ENCODE measurements at regions not wholly inside any gene's neighbourhood (a gene's known extent, or its start where the extent isn't known, plus 50 kb on each side); places are given as distances from the start of the nearest gene placed in this dataset.

DNA sequence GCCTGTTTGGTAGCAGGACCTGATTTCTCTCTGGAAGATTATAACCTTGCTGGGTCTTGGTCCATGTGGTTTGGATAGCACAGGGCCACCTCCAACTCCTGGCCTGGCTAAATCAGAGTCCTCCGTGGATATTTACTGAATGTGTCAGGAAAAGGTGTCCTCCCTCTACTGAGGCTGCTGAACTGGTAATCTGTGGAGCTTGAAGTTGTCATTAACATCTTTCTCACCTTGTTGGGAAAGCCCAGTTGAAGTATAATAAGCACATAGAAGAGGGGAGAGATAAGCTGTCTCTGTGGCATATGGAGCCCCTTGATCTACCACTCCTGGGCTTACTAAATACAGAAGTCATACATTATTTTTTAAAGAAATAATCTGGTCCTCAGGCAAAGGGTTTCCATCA is 294.3 kb upstream of the B3GALT2 start:
- peaks cover 25% of the 10 kb centered on the region for H3K36me3 Mint-ChIP-seq
- H3K4me3 Mint-ChIP-seq = peak overlapping the region in 1 of 3 donors; percentile 17
- Histone ChIP-seq H3K4me1 (ENCODE audit: control insufficient read depth in 1 of 2, extremely low read depth in 1 of 2, insufficient read depth in 2 of 2, low read length in 2 of 2) (peaks cover 8 to 10% of the 10 kb centered on the region in 2 experiments), H3K4me3 (ENCODE audit: control insufficient read depth in 1 of 2, extremely low read depth in 1 of 2, low read length in 1 of 2) (no peak overlapping the region), H3K36me3 (ENCODE audit: control insufficient read depth in 2 of 2, extremely low read depth in 1 of 2, insufficient read depth in 1 of 2, low read length in 1 of 2) (no peaks in the 10 kb centered on the region), H3K9me3 (peaks cover 2% of the 10 kb centered on the region), H3K27ac (ENCODE audit: low read length) (peak overlapping the region; percentile 88), H3K27me3 (replicated peaks in 1 of 2; ENCODE audit: control insufficient read depth in 2 of 2, extremely low read depth in 1 of 2, insufficient read depth in 2 of 2, low read length in 1 of 2) (no peaks in the 10 kb centered on the region)
- no peak for ATAC-seq (replicated peaks in 1 of 4)
- H3K9me3 Mint-ChIP-seq = peaks cover 10 to 43% (median 19%) of the 10 kb centered on the region in 3 donors
- H3K27me3 Mint-ChIP-seq = no peaks in the 10 kb centered on the region
- WGBS (ENCODE audit: insufficient coverage) = no CpG with 5 or more reads among the region's 1 CpG
- ChIA-PET POLR2A (interaction anchor here in 1 of 2 donors (0.5 kb wide), 1 partner anchor 24 kb away, joined by 3 read pairs; no protein-coding TSS in a partner anchor), CTCF (no interaction called here)
- no peak for DNase-seq
- peaks cover 56 to 61% (median 60%) of the 10 kb centered on the region in 3 donors for H3K4me1 Mint-ChIP-seq
- peak overlapping the region; percentile 93 to 99 for H3K27ac Mint-ChIP-seq

DNA sequence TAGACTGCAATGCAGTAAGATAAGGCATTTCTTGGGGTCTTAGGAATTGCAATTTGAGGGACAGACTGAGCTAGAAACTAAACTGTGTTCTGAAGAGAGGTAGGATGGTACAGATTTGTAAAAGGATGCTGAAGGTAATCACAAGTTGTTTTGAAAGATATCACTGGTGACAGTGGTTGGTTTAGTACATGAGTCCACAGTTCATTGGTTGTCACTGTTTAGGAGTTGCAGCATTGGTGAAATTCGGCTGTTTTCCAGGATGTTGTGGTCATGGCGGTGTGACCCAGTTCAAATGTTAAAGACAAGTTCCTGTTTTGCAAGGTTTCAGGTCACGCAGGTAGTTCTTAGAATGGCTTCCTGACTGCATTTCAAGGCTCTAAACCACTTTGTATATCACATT is 292.8 kb upstream of the B3GALT2 start:
- peak; percentile 48 to 94 (median 82) for DNase-seq
- CTCF ChIA-PET = interaction anchor here (0.5 to 1.2 kb wide), 6 partner anchors 10 to 88 kb away, joined by 3 to 6 read pairs (median 3); no protein-coding TSS in a partner anchor
- no peak overlapping the region for H3K4me3 ChIP-seq (ENCODE audit: control insufficient read depth in 1 of 2, extremely low read depth in 1 of 2, low read length in 1 of 2)
- no peaks in the 10 kb centered on the region for H3K27me3 ChIP-seq (replicated peaks in 1 of 2; ENCODE audit: control insufficient read depth in 2 of 2, extremely low read depth in 1 of 2, insufficient read depth in 2 of 2, low read length in 1 of 2)
- H3K36me3 Mint-ChIP-seq = peaks cover 30% of the 10 kb centered on the region
- H3K4me1 ChIP-seq (ENCODE audit: control insufficient read depth in 1 of 2, extremely low read depth in 1 of 2, insufficient read depth in 2 of 2, low read length in 2 of 2) = peaks cover 8 to 10% of the 10 kb centered on the region in 2 experiments
- H3K4me3 Mint-ChIP-seq = peak overlapping the region; percentile 1 to 56 (median 34)
- POLR2A ChIA-PET = interaction anchor here (0.6 to 1.5 kb wide), 4 partner anchors 9 to 61 kb away, joined by 3 to 6 read pairs (median 4); no protein-coding TSS in a partner anchor
- peak overlapping the region; percentile 93 to 99 for H3K27ac Mint-ChIP-seq
- WGBS (ENCODE audit: insufficient coverage) = no CpG with 5 or more reads among the region's 3 CpGs
- no peaks in the 10 kb centered on the region for H3K36me3 ChIP-seq (ENCODE audit: control insufficient read depth in 2 of 2, extremely low read depth in 1 of 2, insufficient read depth in 1 of 2, low read length in 1 of 2)
- ATAC-seq (replicated peaks in 1 of 4) = peak; percentile 93 to 97 (median 94)
- H3K9me3 ChIP-seq = peaks cover 2% of the 10 kb centered on the region
- H3K9me3 Mint-ChIP-seq = peaks cover 10 to 35% (median 18%) of the 10 kb centered on the region in 3 donors
- peaks cover 61 to 70% (median 66%) of the 10 kb centered on the region in 3 donors for H3K4me1 Mint-ChIP-seq
- H3K27me3 Mint-ChIP-seq = no peaks in the 10 kb centered on the region
- peak overlapping the region; percentile 88 for H3K27ac ChIP-seq (ENCODE audit: low read length)

DNA sequence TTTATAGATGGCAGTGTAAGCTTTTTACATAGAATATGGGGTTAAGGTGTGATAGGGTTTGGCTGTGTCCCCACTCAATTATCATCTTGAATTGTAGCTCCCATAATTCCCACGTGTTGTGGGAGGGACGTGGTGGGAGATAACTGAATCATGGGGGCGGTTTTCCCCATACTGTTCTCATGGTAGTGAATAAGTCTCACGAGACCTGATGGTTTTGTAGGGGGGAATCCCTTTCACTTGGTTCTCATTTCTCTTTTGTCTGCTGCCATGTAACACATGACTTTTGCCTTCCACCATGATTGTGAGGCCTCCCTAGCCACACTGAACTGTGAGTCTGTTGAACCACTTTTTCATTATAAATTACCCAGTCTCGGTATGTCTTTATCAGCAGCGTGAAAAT is 290.3 kb upstream of the B3GALT2 start:
- Histone ChIP-seq H3K9me3 (peaks cover 2% of the 10 kb centered on the region), H3K36me3 (ENCODE audit: control insufficient read depth in 2 of 2, extremely low read depth in 1 of 2, insufficient read depth in 1 of 2, low read length in 1 of 2) (no peaks in the 10 kb centered on the region), H3K27ac (ENCODE audit: low read length) (peak overlapping the region; percentile 88), H3K27me3 (replicated peaks in 1 of 2; ENCODE audit: control insufficient read depth in 2 of 2, extremely low read depth in 1 of 2, insufficient read depth in 2 of 2, low read length in 1 of 2) (no peaks in the 10 kb centered on the region), H3K4me1 (ENCODE audit: control insufficient read depth in 1 of 2, extremely low read depth in 1 of 2, insufficient read depth in 2 of 2, low read length in 2 of 2) (peaks cover 8 to 10% of the 10 kb centered on the region in 2 experiments), H3K4me3 (ENCODE audit: control insufficient read depth in 1 of 2, extremely low read depth in 1 of 2, low read length in 1 of 2) (no peak overlapping the region)
- peaks cover 38% of the 10 kb centered on the region for H3K36me3 Mint-ChIP-seq
- peaks cover 64 to 82% (median 72%) of the 10 kb centered on the region in 3 donors for H3K4me1 Mint-ChIP-seq
- no CpG with 5 or more reads among the region's 6 CpGs for WGBS (ENCODE audit: insufficient coverage)
- H3K27me3 Mint-ChIP-seq = no peaks in the 10 kb centered on the region
- peaks cover 17 to 36% (median 19%) of the 10 kb centered on the region in 3 donors for H3K9me3 Mint-ChIP-seq
- no peak for DNase-seq
- ATAC-seq (replicated peaks in 1 of 4) = no peak
- H3K27ac Mint-ChIP-seq = peak overlapping the region; percentile 52 to 95
- ChIA-PET POLR2A (interaction anchor here in 1 of 2 donors (1.0 kb wide), 1 partner anchor 71 kb away, joined by 3 read pairs; no protein-coding TSS in a partner anchor), CTCF (interaction anchor here (0.5 to 1.6 kb wide), 3 partner anchors 12 to 39 kb away, joined by 3 to 8 read pairs (median 5); no protein-coding TSS in a partner anchor)
- H3K4me3 Mint-ChIP-seq = no peak overlapping the region

DNA sequence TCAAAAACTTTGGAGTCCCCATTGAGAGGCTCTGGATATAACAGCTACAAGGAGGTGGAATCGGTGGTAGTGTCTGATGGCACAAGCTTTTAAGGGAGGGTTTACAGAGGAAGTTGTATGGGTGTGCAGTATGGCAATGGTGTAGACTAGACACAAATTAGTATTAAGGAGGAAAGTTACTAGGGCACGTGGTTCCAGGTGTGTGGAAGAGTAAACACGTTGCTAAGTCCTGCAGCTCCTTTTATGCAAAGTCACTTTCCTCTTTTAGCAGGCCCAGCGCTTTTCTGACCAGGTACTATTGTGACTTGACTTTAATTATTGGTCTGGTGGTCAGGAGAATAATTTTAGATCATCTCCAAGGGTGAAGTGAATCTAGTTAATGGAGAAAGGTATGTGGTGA is 287.5 kb upstream of the B3GALT2 start:
- peaks cover 33% of the 10 kb centered on the region for H3K36me3 Mint-ChIP-seq
- Histone ChIP-seq H3K27me3 (replicated peaks in 1 of 2; ENCODE audit: control insufficient read depth in 2 of 2, extremely low read depth in 1 of 2, insufficient read depth in 2 of 2, low read length in 1 of 2) (no peaks in the 10 kb centered on the region), H3K9me3 (peaks cover 2% of the 10 kb centered on the region), H3K4me3 (ENCODE audit: control insufficient read depth in 1 of 2, extremely low read depth in 1 of 2, low read length in 1 of 2) (no peak overlapping the region), H3K27ac (ENCODE audit: low read length) (no peak overlapping the region), H3K36me3 (ENCODE audit: control insufficient read depth in 2 of 2, extremely low read depth in 1 of 2, insufficient read depth in 1 of 2, low read length in 1 of 2) (no peaks in the 10 kb centered on the region), H3K4me1 (ENCODE audit: control insufficient read depth in 1 of 2, extremely low read depth in 1 of 2, insufficient read depth in 2 of 2, low read length in 2 of 2) (peaks cover 0 to 1% of the 10 kb centered on the region in 2 experiments)
- no peak overlapping the region for H3K4me3 Mint-ChIP-seq
- H3K27me3 Mint-ChIP-seq = no peaks in the 10 kb centered on the region
- WGBS (ENCODE audit: insufficient coverage) = 100% methylated on average over 1 of the region's 4 CpGs
- peaks cover 44 to 56% (median 47%) of the 10 kb centered on the region in 3 donors for H3K4me1 Mint-ChIP-seq
- DNase-seq (no peak), ATAC-seq (replicated peaks in 1 of 4) (no peak)
- H3K27ac Mint-ChIP-seq = peak overlapping the region in 1 of 2 donors; percentile 3
- H3K9me3 Mint-ChIP-seq = peaks cover 12 to 33% (median 15%) of the 10 kb centered on the region in 3 donors
- ChIA-PET POLR2A (no interaction called here), CTCF (interaction anchor here in 1 of 2 donors (0.8 kb wide), 1 partner anchor 67 kb away, joined by 3 read pairs; no protein-coding TSS in a partner anchor)

DNA sequence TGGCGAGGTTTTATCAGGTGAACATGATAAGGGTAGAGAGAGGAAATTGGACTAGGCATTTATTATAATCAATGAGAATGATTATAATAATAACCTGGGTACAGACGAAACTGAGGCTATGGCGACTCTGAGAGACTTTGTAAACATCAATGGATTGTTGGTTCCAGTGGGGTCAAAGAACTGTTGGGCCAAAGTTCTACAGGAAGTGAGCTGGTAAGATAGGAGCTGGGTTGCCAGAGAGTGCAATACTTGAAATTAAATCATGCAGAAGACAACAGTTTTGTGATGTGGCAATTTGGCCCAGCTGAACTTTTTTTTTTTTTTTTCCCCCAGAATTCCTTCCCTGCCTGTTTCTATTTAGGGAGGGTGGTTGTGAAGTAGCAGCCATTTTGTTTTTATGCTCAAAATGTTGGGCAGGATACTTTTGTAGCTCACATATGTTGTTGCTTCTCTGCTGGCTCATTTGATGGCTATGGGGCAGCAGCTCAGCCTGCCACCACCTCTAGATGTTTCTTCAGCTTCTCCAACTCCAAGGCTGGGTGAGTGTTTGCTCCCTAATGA is 286.5 kb upstream of the B3GALT2 start:
- CTCF ChIA-PET = interaction anchor here in 1 of 2 donors (0.7 kb wide), 1 partner anchor 10 kb away, joined by 3 read pairs; no protein-coding TSS in a partner anchor
- H3K4me1 Mint-ChIP-seq = peaks cover 34 to 48% (median 39%) of the 10 kb centered on the region in 3 donors
- peaks cover 41% of the 10 kb centered on the region for H3K36me3 Mint-ChIP-seq
- peak overlapping the region; percentile 37 to 40 for H3K27ac Mint-ChIP-seq
- Histone ChIP-seq H3K36me3 (ENCODE audit: control insufficient read depth in 2 of 2, extremely low read depth in 1 of 2, insufficient read depth in 1 of 2, low read length in 1 of 2) (no peaks in the 10 kb centered on the region), H3K9me3 (peaks cover 2% of the 10 kb centered on the region), H3K4me3 (ENCODE audit: control insufficient read depth in 1 of 2, extremely low read depth in 1 of 2, low read length in 1 of 2) (no peak overlapping the region), H3K4me1 (ENCODE audit: control insufficient read depth in 1 of 2, extremely low read depth in 1 of 2, insufficient read depth in 2 of 2, low read length in 2 of 2) (no peaks in the 10 kb centered on the region), H3K27me3 (replicated peaks in 1 of 2; ENCODE audit: control insufficient read depth in 2 of 2, extremely low read depth in 1 of 2, insufficient read depth in 2 of 2, low read length in 1 of 2) (no peaks in the 10 kb centered on the region), H3K27ac (ENCODE audit: low read length) (no peak overlapping the region)
- no peaks in the 10 kb centered on the region for H3K27me3 Mint-ChIP-seq
- no peak for DNase-seq
- WGBS (ENCODE audit: insufficient coverage) = 100% methylated on average over 3 of the region's 3 CpGs
- H3K9me3 Mint-ChIP-seq = peaks cover 11 to 28% (median 12%) of the 10 kb centered on the region in 3 donors
- POLR2A ChIA-PET = interaction anchor here in 1 of 2 donors (0.6 kb wide), 1 partner anchor 100 kb away, joined by 4 read pairs; no protein-coding TSS in a partner anchor
- no peak for ATAC-seq (replicated peaks in 1 of 4)
- H3K4me3 Mint-ChIP-seq = no peak overlapping the region

DNA sequence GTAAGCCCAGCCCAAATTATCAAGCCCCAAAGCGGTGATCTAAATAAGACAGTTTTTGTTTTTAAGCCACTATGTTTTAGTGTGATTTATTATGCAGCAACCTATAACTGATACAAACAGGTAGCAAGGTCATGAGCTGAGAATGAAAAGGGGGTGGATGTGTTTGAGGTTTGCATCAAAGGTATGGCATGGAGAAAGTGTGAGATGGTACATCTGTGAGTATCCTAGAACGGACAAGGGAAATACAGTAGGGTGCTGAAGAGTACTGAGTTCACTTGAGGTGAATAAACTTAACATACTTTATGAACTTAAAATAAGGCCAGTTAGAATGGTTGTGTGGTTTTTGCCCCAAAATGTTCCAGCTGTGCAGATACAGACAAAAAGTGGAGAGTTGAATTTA is 286.0 kb upstream of the B3GALT2 start:
- Mint-ChIP-seq H3K4me3 (no peak overlapping the region), H3K4me1 (peaks cover 29 to 44% (median 34%) of the 10 kb centered on the region in 3 donors), H3K36me3 (peaks cover 37% of the 10 kb centered on the region), H3K27me3 (no peaks in the 10 kb centered on the region), H3K9me3 (peaks cover 8 to 24% (median 12%) of the 10 kb centered on the region in 3 donors), H3K27ac (peak overlapping the region; percentile 37 to 40)
- Histone ChIP-seq H3K9me3 (peaks cover under 1% of the 10 kb centered on the region), H3K27ac (ENCODE audit: low read length) (no peak overlapping the region), H3K27me3 (replicated peaks in 1 of 2; ENCODE audit: control insufficient read depth in 2 of 2, extremely low read depth in 1 of 2, insufficient read depth in 2 of 2, low read length in 1 of 2) (no peaks in the 10 kb centered on the region), H3K4me1 (ENCODE audit: control insufficient read depth in 1 of 2, extremely low read depth in 1 of 2, insufficient read depth in 2 of 2, low read length in 2 of 2) (no peaks in the 10 kb centered on the region), H3K36me3 (ENCODE audit: control insufficient read depth in 2 of 2, extremely low read depth in 1 of 2, insufficient read depth in 1 of 2, low read length in 1 of 2) (no peaks in the 10 kb centered on the region), H3K4me3 (ENCODE audit: control insufficient read depth in 1 of 2, extremely low read depth in 1 of 2, low read length in 1 of 2) (no peak overlapping the region)
- ATAC-seq (replicated peaks in 1 of 4) = no peak
- no peak for DNase-seq
- ChIA-PET POLR2A (interaction anchor here in 1 of 2 donors (0.6 kb wide), 1 partner anchor 100 kb away, joined by 4 read pairs; no protein-coding TSS in a partner anchor), CTCF (no interaction called here)
- WGBS (ENCODE audit: insufficient coverage) = no CpG with 5 or more reads among the region's 2 CpGs

Measured in T-cell (primary cell).